Ovary (tissue), 3 donors: ENCODE measurements at regions not wholly inside any gene's neighbourhood (a gene's known extent, or its start where the extent isn't known, plus 50 kb on each side); places are given as distances from the start of the nearest gene placed in this dataset.

ENCODE experiments used
- CTCF ChIP-seq, 3 donors: fragments of 450-650 bp in 2 of 3; fragments of 200-600 bp in 1 of 3; IDR thresholded peaks; one replicate each; pipeline versions ENCODE4 v1.5.1 to v1.8.0; 2016 to 2022; ENCODE audit warnings: antibody characterized with exemption in 3 of 3, mild to moderate bottlenecking in 1 of 3
- POLR2A ChIP-seq: fragments of 450-650 bp; IDR thresholded peaks from one replicate; pipeline ENCODE4 v1.6.1; 2017; ENCODE audit warnings: antibody characterized with exemption, mild to moderate bottlenecking, moderate library complexity
- donor health status: DM: no; HTN: no; CAD: no.

DNA sequence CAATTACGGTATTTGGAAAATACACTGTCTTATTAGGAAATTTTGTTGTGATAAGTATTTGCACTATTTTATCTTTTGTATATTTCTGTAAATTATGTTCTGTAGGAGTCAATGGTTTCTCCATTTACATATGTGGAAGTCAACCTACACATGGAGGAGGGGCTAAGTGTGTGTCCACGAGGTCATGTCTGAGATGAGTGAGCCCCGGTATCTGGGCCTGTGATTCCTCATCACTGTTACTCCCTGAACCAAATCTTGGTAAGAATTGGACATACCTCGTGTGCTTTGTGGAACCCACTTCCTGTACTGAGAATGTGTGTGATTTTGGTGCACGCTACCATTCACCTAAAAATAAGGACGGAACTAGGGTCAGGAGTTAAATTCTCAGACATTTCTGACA is 1105.5 kb downstream of the TMEM121 start:
- TF ChIP-seq CTCF (IDR thresholded peaks at IDR 0.05) (no peak), POLR2A (no peak)
